ENCODE measurements at regions not wholly inside any gene's neighbourhood (a gene's known extent, or its start where the extent isn't known, plus 50 kb on each side); places are given as distances from the start of the nearest gene placed in this dataset.

DNA sequence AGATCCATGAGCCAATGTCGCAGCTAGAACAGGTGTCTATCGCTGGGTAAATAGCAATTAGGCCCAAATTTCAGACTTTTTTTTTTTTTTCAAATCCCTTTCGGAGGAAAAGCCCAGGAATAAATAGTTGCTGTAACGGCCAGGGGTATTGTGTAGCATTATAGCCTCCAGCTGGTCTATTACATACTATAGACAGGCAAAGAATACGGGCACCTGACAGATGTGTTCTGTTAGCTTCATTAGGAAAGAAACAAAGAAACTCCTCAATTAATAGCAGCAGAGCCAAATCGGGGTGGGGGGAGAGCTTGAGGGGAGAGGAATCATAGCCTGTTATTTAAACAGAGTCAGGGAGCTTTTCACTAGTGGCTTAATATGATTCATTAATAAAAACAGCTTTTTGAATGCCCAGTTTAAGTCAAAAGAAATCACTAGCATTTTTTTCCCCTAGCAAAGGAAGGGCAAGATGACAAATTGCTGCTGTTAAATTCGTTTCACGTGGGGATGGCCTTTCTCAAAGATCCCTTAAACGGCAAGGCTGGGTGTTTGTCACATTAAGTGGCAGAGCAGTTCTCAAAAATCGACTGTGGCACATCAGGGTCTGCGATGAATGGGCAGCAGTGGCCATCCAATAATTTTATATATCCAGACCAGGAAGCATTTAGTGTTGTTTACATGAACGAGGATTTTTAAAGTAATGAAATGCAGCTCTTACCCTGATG, 139.4 kb downstream of the ID4 start:
- TF ChIP-seq ZNF274 (IDR thresholded peaks at IDR 0.05; ENCODE audit: low read length) = no peak
- no peak for TF ChIP-seq ZNF274 (tag by site-specific recombination; IDR thresholded peaks at IDR 0.05; ENCODE audit: borderline replicate concordance)
- TF ChIP-seq, protein P1, sequence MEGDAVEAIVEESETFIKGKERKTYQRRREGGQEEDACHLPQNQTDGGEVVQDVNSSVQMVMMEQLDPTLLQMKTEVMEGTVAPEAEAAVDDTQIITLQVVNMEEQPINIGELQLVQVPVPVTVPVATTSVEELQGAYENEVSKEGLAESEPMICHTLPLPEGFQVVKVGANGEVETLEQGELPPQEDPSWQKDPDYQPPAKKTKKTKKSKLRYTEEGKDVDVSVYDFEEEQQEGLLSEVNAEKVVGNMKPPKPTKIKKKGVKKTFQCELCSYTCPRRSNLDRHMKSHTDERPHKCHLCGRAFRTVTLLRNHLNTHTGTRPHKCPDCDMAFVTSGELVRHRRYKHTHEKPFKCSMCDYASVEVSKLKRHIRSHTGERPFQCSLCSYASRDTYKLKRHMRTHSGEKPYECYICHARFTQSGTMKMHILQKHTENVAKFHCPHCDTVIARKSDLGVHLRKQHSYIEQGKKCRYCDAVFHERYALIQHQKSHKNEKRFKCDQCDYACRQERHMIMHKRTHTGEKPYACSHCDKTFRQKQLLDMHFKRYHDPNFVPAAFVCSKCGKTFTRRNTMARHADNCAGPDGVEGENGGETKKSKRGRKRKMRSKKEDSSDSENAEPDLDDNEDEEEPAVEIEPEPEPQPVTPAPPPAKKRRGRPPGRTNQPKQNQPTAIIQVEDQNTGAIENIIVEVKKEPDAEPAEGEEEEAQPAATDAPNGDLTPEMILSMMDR (tag by site-specific recombination; IDR thresholded peaks at IDR 0.05) = no peak
- TF ChIP-seq KLF1 (tag by site-specific recombination; IDR thresholded peaks at IDR 0.05) = no peak
- no peak for TF ChIP-seq KLF16 (tag by site-specific recombination; IDR thresholded peaks at IDR 0.05)
- TF ChIP-seq ZNF138 (tag by site-specific recombination; IDR thresholded peaks at IDR 0.05; ENCODE audit: borderline replicate concordance) = no peak
- no peak for TF ChIP-seq HOXA7 (CRISPR knock-in tag; IDR thresholded peaks at IDR 0.05; ENCODE audit: borderline replicate concordance)
- no peak for TF ChIP-seq ZNF707 (tag by site-specific recombination; IDR thresholded peaks at IDR 0.05)
- TF ChIP-seq, protein P2, sequence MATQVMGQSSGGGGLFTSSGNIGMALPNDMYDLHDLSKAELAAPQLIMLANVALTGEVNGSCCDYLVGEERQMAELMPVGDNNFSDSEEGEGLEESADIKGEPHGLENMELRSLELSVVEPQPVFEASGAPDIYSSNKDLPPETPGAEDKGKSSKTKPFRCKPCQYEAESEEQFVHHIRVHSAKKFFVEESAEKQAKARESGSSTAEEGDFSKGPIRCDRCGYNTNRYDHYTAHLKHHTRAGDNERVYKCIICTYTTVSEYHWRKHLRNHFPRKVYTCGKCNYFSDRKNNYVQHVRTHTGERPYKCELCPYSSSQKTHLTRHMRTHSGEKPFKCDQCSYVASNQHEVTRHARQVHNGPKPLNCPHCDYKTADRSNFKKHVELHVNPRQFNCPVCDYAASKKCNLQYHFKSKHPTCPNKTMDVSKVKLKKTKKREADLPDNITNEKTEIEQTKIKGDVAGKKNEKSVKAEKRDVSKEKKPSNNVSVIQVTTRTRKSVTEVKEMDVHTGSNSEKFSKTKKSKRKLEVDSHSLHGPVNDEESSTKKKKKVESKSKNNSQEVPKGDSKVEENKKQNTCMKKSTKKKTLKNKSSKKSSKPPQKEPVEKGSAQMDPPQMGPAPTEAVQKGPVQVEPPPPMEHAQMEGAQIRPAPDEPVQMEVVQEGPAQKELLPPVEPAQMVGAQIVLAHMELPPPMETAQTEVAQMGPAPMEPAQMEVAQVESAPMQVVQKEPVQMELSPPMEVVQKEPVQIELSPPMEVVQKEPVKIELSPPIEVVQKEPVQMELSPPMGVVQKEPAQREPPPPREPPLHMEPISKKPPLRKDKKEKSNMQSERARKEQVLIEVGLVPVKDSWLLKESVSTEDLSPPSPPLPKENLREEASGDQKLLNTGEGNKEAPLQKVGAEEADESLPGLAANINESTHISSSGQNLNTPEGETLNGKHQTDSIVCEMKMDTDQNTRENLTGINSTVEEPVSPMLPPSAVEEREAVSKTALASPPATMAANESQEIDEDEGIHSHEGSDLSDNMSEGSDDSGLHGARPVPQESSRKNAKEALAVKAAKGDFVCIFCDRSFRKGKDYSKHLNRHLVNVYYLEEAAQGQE (tag by site-specific recombination; IDR thresholded peaks at IDR 0.05) = no peak
- no peak for TF ChIP-seq ZNF350 (tag by site-specific recombination; IDR thresholded peaks at IDR 0.05)
- no peak for TF ChIP-seq ZNF311 (tag by site-specific recombination; IDR thresholded peaks at IDR 0.05; ENCODE audit: borderline replicate concordance)
- TF ChIP-seq, protein P3, sequence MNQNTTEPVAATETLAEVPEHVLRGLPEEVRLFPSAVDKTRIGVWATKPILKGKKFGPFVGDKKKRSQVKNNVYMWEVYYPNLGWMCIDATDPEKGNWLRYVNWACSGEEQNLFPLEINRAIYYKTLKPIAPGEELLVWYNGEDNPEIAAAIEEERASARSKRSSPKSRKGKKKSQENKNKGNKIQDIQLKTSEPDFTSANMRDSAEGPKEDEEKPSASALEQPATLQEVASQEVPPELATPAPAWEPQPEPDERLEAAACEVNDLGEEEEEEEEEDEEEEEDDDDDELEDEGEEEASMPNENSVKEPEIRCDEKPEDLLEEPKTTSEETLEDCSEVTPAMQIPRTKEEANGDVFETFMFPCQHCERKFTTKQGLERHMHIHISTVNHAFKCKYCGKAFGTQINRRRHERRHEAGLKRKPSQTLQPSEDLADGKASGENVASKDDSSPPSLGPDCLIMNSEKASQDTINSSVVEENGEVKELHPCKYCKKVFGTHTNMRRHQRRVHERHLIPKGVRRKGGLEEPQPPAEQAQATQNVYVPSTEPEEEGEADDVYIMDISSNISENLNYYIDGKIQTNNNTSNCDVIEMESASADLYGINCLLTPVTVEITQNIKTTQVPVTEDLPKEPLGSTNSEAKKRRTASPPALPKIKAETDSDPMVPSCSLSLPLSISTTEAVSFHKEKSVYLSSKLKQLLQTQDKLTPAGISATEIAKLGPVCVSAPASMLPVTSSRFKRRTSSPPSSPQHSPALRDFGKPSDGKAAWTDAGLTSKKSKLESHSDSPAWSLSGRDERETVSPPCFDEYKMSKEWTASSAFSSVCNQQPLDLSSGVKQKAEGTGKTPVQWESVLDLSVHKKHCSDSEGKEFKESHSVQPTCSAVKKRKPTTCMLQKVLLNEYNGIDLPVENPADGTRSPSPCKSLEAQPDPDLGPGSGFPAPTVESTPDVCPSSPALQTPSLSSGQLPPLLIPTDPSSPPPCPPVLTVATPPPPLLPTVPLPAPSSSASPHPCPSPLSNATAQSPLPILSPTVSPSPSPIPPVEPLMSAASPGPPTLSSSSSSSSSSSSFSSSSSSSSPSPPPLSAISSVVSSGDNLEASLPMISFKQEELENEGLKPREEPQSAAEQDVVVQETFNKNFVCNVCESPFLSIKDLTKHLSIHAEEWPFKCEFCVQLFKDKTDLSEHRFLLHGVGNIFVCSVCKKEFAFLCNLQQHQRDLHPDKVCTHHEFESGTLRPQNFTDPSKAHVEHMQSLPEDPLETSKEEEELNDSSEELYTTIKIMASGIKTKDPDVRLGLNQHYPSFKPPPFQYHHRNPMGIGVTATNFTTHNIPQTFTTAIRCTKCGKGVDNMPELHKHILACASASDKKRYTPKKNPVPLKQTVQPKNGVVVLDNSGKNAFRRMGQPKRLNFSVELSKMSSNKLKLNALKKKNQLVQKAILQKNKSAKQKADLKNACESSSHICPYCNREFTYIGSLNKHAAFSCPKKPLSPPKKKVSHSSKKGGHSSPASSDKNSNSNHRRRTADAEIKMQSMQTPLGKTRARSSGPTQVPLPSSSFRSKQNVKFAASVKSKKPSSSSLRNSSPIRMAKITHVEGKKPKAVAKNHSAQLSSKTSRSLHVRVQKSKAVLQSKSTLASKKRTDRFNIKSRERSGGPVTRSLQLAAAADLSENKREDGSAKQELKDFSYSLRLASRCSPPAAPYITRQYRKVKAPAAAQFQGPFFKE (tag by site-specific recombination; IDR thresholded peaks at IDR 0.05; ENCODE audit: borderline replicate concordance) = no peak
